T-cell (primary cell): ENCODE measurements at regions not wholly inside any gene's neighbourhood (a gene's known extent, or its start where the extent isn't known, plus 50 kb on each side); places are given as distances from the start of the nearest gene placed in this dataset.
"Not testable (repeated sequence)": the region's sequence is repeated elsewhere in the genome, so short reads cannot be mapped to it uniquely, and the experiment has no call there.

Experiments
- ATAC-seq, 4 experiments: fragments of 200-7000 bp in 3 of 4; fragments of 150-1000 bp in 1 of 4; cut with Tn5 transposase; replicated peaks in 1 of 4; 1 replicate in 3 of 4; 2 replicates in 1 of 4; pipeline ENCODE4 v1.10.0; 2021; ENCODE audit warnings: moderate library complexity in 3 of 4, mild to moderate bottlenecking in 2 of 4, moderate number of reproducible peaks in 1 of 4
- CTCF ChIA-PET, 2 donors: fragments of 300-600 bp; sonication (Branson Sonifier 250); formaldehyde crosslinking; loops; one replicate each; lab custom pipeline; 2022; ENCODE audit warnings: antibody characterized with exemption in 2 of 2; lab: Charles Lee
- POLR2A ChIA-PET, 2 donors: fragments of 300-600 bp; sonication (Branson Sonifier 250); formaldehyde crosslinking; loops; one replicate each; lab custom pipeline; 2022; ENCODE audit warnings: antibody characterized with exemption in 2 of 2; lab: Charles Lee
- DNase-seq, 35 experiments: peaks; one replicate each; pipeline versions ENCODE4 v3.0.0 to v3.0.0-alpha.2; 2013 to 2023
- H3K27ac ChIP-seq: one replicate; pipeline ENCODE4 v1.5.1; 2013; ENCODE audit warnings: low read length
- H3K27me3 ChIP-seq, 2 experiments: replicated peaks in 1 of 2; 1 replicate in 1 of 2; 2 replicates in 1 of 2; pipeline versions ENCODE4 v1.6.1 to v1.7.0; 2013; ENCODE audit warnings: low read length in 1 of 2, mixed read lengths in 1 of 2; ENCODE audit not compliant: control insufficient read depth in 2 of 2, insufficient read depth in 2 of 2; ENCODE audit errors: extremely low read depth in 1 of 2
- H3K36me3 ChIP-seq, 2 donors: 1 replicate in 1 of 2; 2 replicates in 1 of 2; pipeline versions ENCODE4 v1.6.1 to v1.7.0; 2013; ENCODE audit warnings: low read length in 1 of 2; ENCODE audit not compliant: control insufficient read depth in 2 of 2, insufficient read depth in 1 of 2; ENCODE audit errors: extremely low read depth in 1 of 2
- H3K4me1 ChIP-seq, 2 experiments: 1 replicate in 1 of 2; 2 replicates in 1 of 2; pipeline versions ENCODE4 v1.6.1 to v1.7.0; 2013; ENCODE audit warnings: low read length in 2 of 2, mixed read lengths in 1 of 2; ENCODE audit not compliant: insufficient read depth in 2 of 2, control insufficient read depth in 1 of 2; ENCODE audit errors: extremely low read depth in 1 of 2
- H3K4me3 ChIP-seq, 2 donors: 1 replicate in 1 of 2; 2 replicates in 1 of 2; pipeline versions ENCODE4 v1.5.1 to v1.7.0; 2013; ENCODE audit warnings: mild to moderate bottlenecking in 2 of 2, low read length in 1 of 2, moderate library complexity in 1 of 2; ENCODE audit not compliant: control insufficient read depth in 1 of 2; ENCODE audit errors: extremely low read depth in 1 of 2
- H3K9me3 ChIP-seq: 2 replicates; pipeline ENCODE4 v1.7.0; 2013
- H3K27ac Mint-ChIP-seq, 2 donors: one replicate each; pipeline ENCODE4 v1.8.0; 2020 to 2021; ENCODE audit warnings: mild to moderate bottlenecking in 2 of 2, mixed read lengths in 2 of 2
- H3K27me3 Mint-ChIP-seq, 2 donors: one replicate each; pipeline ENCODE4 v1.8.0; 2021 to 2022; ENCODE audit warnings: mixed read lengths in 2 of 2
- H3K36me3 Mint-ChIP-seq: one replicate; pipeline ENCODE4 v1.8.0; 2021; ENCODE audit warnings: mixed read lengths
- H3K4me1 Mint-ChIP-seq, 3 donors: one replicate each; pipeline ENCODE4 v1.8.0; 2020 to 2022; ENCODE audit warnings: mixed read lengths in 3 of 3, mild to moderate bottlenecking in 1 of 3
- H3K4me3 Mint-ChIP-seq, 3 donors: one replicate each; pipeline ENCODE4 v1.8.0; 2020 to 2022; ENCODE audit warnings: mild to moderate bottlenecking in 3 of 3, mixed read lengths in 3 of 3, moderate library complexity in 3 of 3
- H3K9me3 Mint-ChIP-seq, 3 donors: one replicate each; pipeline ENCODE4 v1.8.0; 2020 to 2022; ENCODE audit warnings: mixed read lengths in 3 of 3
- WGBS: methylation state at CpG from one replicate; pipeline ENCODE4 v1.1.5; 2013; ENCODE audit warnings: missing lambda C conversion rate; ENCODE audit not compliant: insufficient coverage; 5-methylcytosine and 5-hydroxymethylcytosine counted together

DNA sequence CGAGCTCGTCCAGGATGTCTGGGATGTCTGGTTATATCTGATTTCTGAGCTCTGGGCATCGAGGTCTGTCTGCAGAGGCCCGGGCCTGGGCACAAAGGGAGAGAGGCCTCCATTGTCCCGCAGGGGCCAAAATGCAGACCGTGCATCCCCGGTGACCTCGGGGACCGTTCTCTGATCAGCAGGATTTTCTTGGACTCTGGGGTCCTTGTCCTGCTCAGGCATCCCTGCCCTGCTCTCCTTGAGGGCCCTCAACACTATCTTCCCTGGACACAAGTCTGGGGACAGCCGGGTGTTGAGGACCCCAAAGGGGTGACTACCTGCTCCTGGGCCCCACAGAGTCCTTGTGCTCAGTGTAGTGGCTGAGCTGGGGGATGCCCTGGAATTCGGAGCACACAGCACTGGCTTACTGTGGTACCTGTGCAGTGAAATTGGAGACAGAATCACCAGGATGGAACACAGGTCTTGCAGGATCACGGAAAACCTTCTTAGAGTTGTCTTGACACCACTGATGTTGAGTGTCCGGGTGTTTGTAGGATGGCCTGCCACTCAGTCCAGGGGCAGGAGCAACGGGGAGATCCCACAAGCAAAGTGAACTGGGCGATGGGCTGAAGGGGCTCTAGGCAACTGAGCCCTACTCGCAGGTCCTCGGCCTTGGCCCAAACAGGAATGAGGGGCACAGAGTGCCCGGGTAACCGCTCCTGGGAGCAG, 1369.2 kb downstream of the CDH12 start:
- H3K27me3 Mint-ChIP-seq, H3K27ac ChIP-seq, H3K9me3 Mint-ChIP-seq, H3K4me3 Mint-ChIP-seq, ATAC-seq, H3K27me3 ChIP-seq, H3K9me3 ChIP-seq, H3K4me1 ChIP-seq, H3K4me3 ChIP-seq, POLR2A ChIA-PET, H3K27ac Mint-ChIP-seq, DNase-seq, H3K36me3 ChIP-seq, CTCF ChIA-PET: not testable (repeated sequence)
- Mint-ChIP-seq H3K4me1 (peaks cover 0 to 20% (median 10%) of the 10 kb centered on the region in 3 donors), H3K36me3 (peaks cover 28% of the 10 kb centered on the region)
- WGBS = 97% methylated on average over 13 of the region's 19 CpGs

GRCh38 chr5:21482983-21483650, 1370.0 kb downstream of the CDH12 start:
- H3K4me3 Mint-ChIP-seq, ATAC-seq, H3K27ac ChIP-seq, H3K4me3 ChIP-seq, H3K9me3 ChIP-seq, H3K27me3 Mint-ChIP-seq, H3K27me3 ChIP-seq, POLR2A ChIA-PET, H3K4me1 ChIP-seq, H3K36me3 ChIP-seq, H3K27ac Mint-ChIP-seq, H3K9me3 Mint-ChIP-seq, CTCF ChIA-PET: not testable (repeated sequence)
- DNase-seq = peak in 1 of 35 experiments; percentile 20
- WGBS = 97% methylated on average over 16 of the region's 22 CpGs
- peaks cover 0 to 20% (median 10%) of the 10 kb centered on the region in 3 donors for H3K4me1 Mint-ChIP-seq
- H3K36me3 Mint-ChIP-seq = peaks cover 31% of the 10 kb centered on the region

DNA sequence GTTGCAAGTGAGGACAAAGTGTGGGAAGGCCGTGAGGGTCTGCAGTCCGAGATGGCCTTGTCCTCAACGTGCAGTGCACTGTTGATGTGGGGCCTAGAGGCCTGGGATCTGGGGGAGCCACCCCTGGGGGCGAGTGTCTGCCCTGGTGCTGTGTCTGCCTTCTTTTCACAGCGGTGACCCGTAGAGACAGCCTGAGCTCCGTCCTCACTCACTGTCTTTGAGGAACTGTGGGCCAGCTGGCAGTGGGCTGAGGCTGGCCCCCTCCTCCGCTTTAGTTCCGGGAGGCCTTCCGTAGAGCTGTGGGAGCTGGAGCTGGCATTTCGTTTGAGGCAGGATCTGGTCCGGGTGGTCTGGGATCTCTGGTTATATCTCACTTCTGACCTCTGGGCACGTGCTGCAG, 1370.6 kb downstream of the CDH12 start:
- H3K27ac ChIP-seq, H3K4me3 Mint-ChIP-seq, H3K27ac Mint-ChIP-seq, H3K9me3 Mint-ChIP-seq, H3K27me3 Mint-ChIP-seq, POLR2A ChIA-PET, H3K9me3 ChIP-seq, H3K36me3 ChIP-seq, H3K4me3 ChIP-seq, H3K4me1 ChIP-seq, ATAC-seq, H3K27me3 ChIP-seq, CTCF ChIA-PET: not testable (repeated sequence)
- WGBS = 94% methylated on average over 12 of the region's 13 CpGs
- DNase-seq = peak in 1 of 35 experiments; percentile 25
- H3K36me3 Mint-ChIP-seq = peaks cover 31% of the 10 kb centered on the region
- peaks cover 0 to 20% (median 10%) of the 10 kb centered on the region in 3 donors for H3K4me1 Mint-ChIP-seq

GRCh38 chr5:21481320-21482270, 1371.5 kb downstream of the CDH12 start:
- WGBS = 97% methylated on average over 19 of the region's 24 CpGs
- H3K4me3 Mint-ChIP-seq, H3K4me3 ChIP-seq, H3K36me3 ChIP-seq, H3K27ac Mint-ChIP-seq, H3K27ac ChIP-seq, H3K27me3 ChIP-seq, H3K9me3 ChIP-seq, POLR2A ChIA-PET, H3K27me3 Mint-ChIP-seq, H3K4me1 ChIP-seq, ATAC-seq, CTCF ChIA-PET, H3K9me3 Mint-ChIP-seq: not testable (repeated sequence)
- DNase-seq = peak in 2 of 35 experiments; percentile 5 to 16
- Mint-ChIP-seq H3K36me3 (peaks cover 31% of the 10 kb centered on the region), H3K4me1 (peaks cover 0 to 19% (median 7%) of the 10 kb centered on the region in 3 donors)

DNA sequence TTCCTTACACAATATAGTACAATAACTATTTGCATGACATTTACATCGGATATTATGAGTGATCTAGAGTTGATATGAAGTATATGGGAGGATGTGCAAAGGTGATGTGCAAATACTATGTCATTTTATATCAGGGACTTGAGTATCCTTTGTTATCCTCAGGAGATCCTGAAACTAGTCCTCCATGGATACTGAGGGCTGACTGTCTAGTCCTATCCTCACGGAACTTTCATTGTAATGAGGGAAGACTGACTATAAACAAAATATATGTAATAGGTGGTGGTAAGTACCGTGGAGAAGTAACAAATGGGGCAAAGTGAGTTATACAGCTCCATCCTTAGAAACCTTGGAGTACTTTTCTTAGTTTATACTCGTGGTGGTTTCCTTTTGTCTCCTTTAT, 1373.1 kb downstream of the CDH12 start:
- H3K36me3 ChIP-seq, H3K9me3 ChIP-seq, H3K4me3 ChIP-seq, DNase-seq, ATAC-seq, H3K27ac ChIP-seq, POLR2A ChIA-PET, H3K4me3 Mint-ChIP-seq, H3K4me1 ChIP-seq, H3K9me3 Mint-ChIP-seq, H3K27ac Mint-ChIP-seq, CTCF ChIA-PET, H3K27me3 ChIP-seq, H3K27me3 Mint-ChIP-seq: not testable (repeated sequence)
- Mint-ChIP-seq H3K36me3 (peaks cover 31% of the 10 kb centered on the region), H3K4me1 (peaks cover 0 to 16% (median 5%) of the 10 kb centered on the region in 3 donors)
- 100% methylated on average over 1 of the region's 4 CpGs for WGBS

- H3K27ac Mint-ChIP-seq, H3K27ac ChIP-seq: not testable (repeated sequence)
Observed at GRCh38 chr5:21473981-21474380, 1379.2 kb downstream of the CDH12 start.

More at GRCh38 chr5:21473981-21474380, 1379.2 kb downstream of the CDH12 start:
- CTCF ChIA-PET, ATAC-seq, H3K4me1 Mint-ChIP-seq, H3K4me3 Mint-ChIP-seq, H3K4me1 ChIP-seq, POLR2A ChIA-PET, H3K27me3 Mint-ChIP-seq, H3K9me3 Mint-ChIP-seq, H3K27me3 ChIP-seq, DNase-seq, H3K9me3 ChIP-seq, H3K36me3 ChIP-seq, H3K4me3 ChIP-seq: not testable (repeated sequence)
- WGBS = 95% methylated on average over 3 of the region's 6 CpGs
- peaks cover 30% of the 10 kb centered on the region for H3K36me3 Mint-ChIP-seq
